ENCODE measurements at regions not wholly inside any gene's neighbourhood (a gene's known extent, or its start where the extent isn't known, plus 50 kb on each side); places are given as distances from the start of the nearest gene placed in this dataset.

- no peaks in the 10 kb centered on the region for H3K36me3 Mint-ChIP-seq (ENCODE audit: low read depth)
- ATAC-seq (ENCODE audit: low read depth) = no peak
- TF ChIP-seq CTCF (IDR thresholded peaks at IDR 0.05) = no peak
- no peak overlapping the region for H3K27ac Mint-ChIP-seq
- DNase-seq = no peak
- no peaks in the 10 kb centered on the region for H3K4me1 Mint-ChIP-seq
- POLR2A ChIA-PET = no interaction called here
- no peaks in the 10 kb centered on the region for H3K27me3 Mint-ChIP-seq
- CTCF ChIA-PET = no interaction called here
- intact Hi-C loops (cut with micrococcal nuclease) = no loop called here
- no peak overlapping the region for H3K4me3 Mint-ChIP-seq
- peaks cover 2% of the 10 kb centered on the region for H3K9me3 Mint-ChIP-seq
Observed at GRCh38 chr7:52270301-52270700, 765.1 kb upstream of the POM121L12 start.

GRCh38 chr7:52269669-52270068 lies 765.8 kb upstream of the POM121L12 start:
- intact Hi-C loops (cut with micrococcal nuclease) = no loop called here
- no peak for TF ChIP-seq CTCF (IDR thresholded peaks at IDR 0.05)
- no peak overlapping the region for H3K4me3 Mint-ChIP-seq

GRCh38 chr7:52261057-52261456 lies 774.4 kb upstream of the POM121L12 start:
- Mint-ChIP-seq H3K27me3 (no peaks in the 10 kb centered on the region), H3K36me3 (ENCODE audit: low read depth) (no peaks in the 10 kb centered on the region), H3K27ac (no peak overlapping the region), H3K9me3 (peaks cover 14% of the 10 kb centered on the region), H3K4me3 (no peak overlapping the region), H3K4me1 (no peaks in the 10 kb centered on the region)
- intact Hi-C loops (cut with micrococcal nuclease) = no loop called here
- POLR2A ChIA-PET = no interaction called here
- DNase-seq = no peak
- CTCF ChIA-PET = no interaction called here
- no peak for ATAC-seq (ENCODE audit: low read depth)
- TF ChIP-seq CTCF (IDR thresholded peaks at IDR 0.05) = no peak

More at GRCh38 chr7:52269669-52270068, 765.8 kb upstream of the POM121L12 start:
- ChIA-PET POLR2A (no interaction called here), CTCF (no interaction called here)
- DNase-seq = no peak
- H3K9me3 Mint-ChIP-seq = peaks cover 2% of the 10 kb centered on the region
- H3K4me1 Mint-ChIP-seq = no peaks in the 10 kb centered on the region
- H3K27ac Mint-ChIP-seq = no peak overlapping the region
- no peaks in the 10 kb centered on the region for H3K27me3 Mint-ChIP-seq
- H3K36me3 Mint-ChIP-seq (ENCODE audit: low read depth) = no peaks in the 10 kb centered on the region
- no peak for ATAC-seq (ENCODE audit: low read depth)

DNA sequence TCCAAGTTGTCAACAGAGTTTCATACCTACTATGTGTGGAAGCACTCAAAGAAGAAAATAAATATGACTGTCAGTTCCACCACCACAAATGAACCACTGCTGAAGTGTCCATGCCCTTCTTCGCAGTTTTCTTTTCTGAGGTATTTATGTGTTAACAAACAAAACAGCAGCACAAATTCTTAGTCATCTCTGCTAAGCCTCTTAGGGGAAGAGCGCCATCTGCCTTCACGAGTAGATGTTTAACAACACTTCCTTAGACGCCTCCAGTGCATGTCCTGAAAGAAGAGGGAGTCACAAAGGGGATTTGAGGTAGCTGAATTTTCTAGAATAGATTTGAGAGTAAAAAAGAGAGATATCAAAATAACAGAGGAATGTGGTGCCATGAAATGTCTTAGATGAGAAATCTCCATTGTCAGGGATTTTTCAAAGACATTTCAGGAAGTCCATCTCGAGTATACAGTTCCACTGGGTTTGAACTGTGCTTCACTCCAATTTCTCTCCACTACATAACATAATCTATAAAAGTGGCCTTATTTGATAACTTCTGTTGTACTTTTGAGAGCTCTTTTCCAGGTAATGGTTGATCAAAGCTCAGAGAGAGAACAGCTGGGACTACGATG lies 775.3 kb upstream of the POM121L12 start:
- Mint-ChIP-seq H3K36me3 (ENCODE audit: low read depth) (no peaks in the 10 kb centered on the region), H3K27ac (no peak overlapping the region), H3K4me3 (no peak overlapping the region), H3K27me3 (no peaks in the 10 kb centered on the region), H3K9me3 (peaks cover 12% of the 10 kb centered on the region), H3K4me1 (no peaks in the 10 kb centered on the region)
- ChIA-PET POLR2A (no interaction called here), CTCF (no interaction called here)
- no peak for TF ChIP-seq CTCF (IDR thresholded peaks at IDR 0.05)
- intact Hi-C loops (cut with micrococcal nuclease) = no loop called here
- DNase-seq (no peak), ATAC-seq (ENCODE audit: low read depth) (no peak)

- DNase-seq (no peak), ATAC-seq (ENCODE audit: low read depth) (no peak)
- Mint-ChIP-seq H3K4me1 (no peaks in the 10 kb centered on the region), H3K27ac (no peak overlapping the region), H3K4me3 (no peak overlapping the region), H3K27me3 (no peaks in the 10 kb centered on the region), H3K36me3 (ENCODE audit: low read depth) (no peaks in the 10 kb centered on the region), H3K9me3 (peaks cover 12% of the 10 kb centered on the region)
- CTCF ChIA-PET = no interaction called here
- intact Hi-C loops (cut with micrococcal nuclease) = no loop called here
- no peak for TF ChIP-seq CTCF (IDR thresholded peaks at IDR 0.05)
- POLR2A ChIA-PET = no interaction called here
Observed at GRCh38 chr7:52257890-52258289, 777.5 kb upstream of the POM121L12 start.

Measured in activated B cell treated with CpG ODN at 0.5 μM for 24 hours (primary cell).